ENCODE measurements at regions not wholly inside any gene's neighbourhood (a gene's known extent, or its start where the extent isn't known, plus 50 kb on each side); places are given as distances from the start of the nearest gene placed in this dataset.

- Histone ChIP-seq H3K36me3 (ENCODE audit: control insufficient read depth, insufficient read depth, low read length) (no peaks in the 10 kb centered on the region), H3K4me2 (ENCODE audit: insufficient read depth, low read length) (no peak overlapping the region), H3K27me3 (ENCODE audit: control insufficient read depth in 2 of 2, insufficient read depth in 2 of 2, low read length in 2 of 2) (no peaks in the 10 kb centered on the region), H3K9me3 (replicated peaks; ENCODE audit: control insufficient read depth, insufficient read depth, low read depth, low read length) (no peaks in the 10 kb centered on the region), H3K9me1 (ENCODE audit: control insufficient read depth, insufficient read depth, low read length) (no peaks in the 10 kb centered on the region), H3K4me1 (replicated peaks in 1 of 2; ENCODE audit: control insufficient read depth in 2 of 2, insufficient read depth in 2 of 2, low read length in 2 of 2) (no peaks in the 10 kb centered on the region), H3K9ac (ENCODE audit: insufficient read depth in 1 of 2, low read depth in 2 of 2, low read length in 2 of 2) (no peak overlapping the region), H3K4me3 (no peak overlapping the region), H4K20me1 (replicated peaks; ENCODE audit: control insufficient read depth, insufficient read depth, low read length) (no peaks in the 10 kb centered on the region), H3K27ac (ENCODE audit: extremely low read depth, low read depth, low read length) (no peak overlapping the region), H2AFZ (ENCODE audit: low read depth, low read length) (no peak overlapping the region), H3K79me2 (ENCODE audit: control insufficient read depth, insufficient read depth, low read length) (no peaks in the 10 kb centered on the region)
- WGBS (ENCODE audit: insufficient coverage, low coverage, missing lambda C conversion rate): 0% methylated on average over 2 of the region's 2 CpGs
- intact Hi-C loops (cut with micrococcal nuclease) (no loop called here), in situ Hi-C loops (cut with MboI) (no loop called here)
- no TSS peak for BruUV-seq (replicated peaks)
- ChIA-PET POLR2A (interaction anchor here (0.8 kb wide), 1 partner anchor 48 kb away, joined by 3 read pairs; no protein-coding TSS in a partner anchor), CTCF (ENCODE audit: low intra/inter-chr PET ratio) (no interaction called here)
- FAIRE-seq: no peak
- DNase-seq (ENCODE audit: extremely low read depth in 1 of 4, low spot score in 3 of 4): no peak
- no peak for ATAC-seq
- TF ChIP-seq HDAC3 (IDR thresholded peaks at IDR 0.05; ENCODE audit: borderline replicate concordance, partially characterized antibody): no peak
- TF ChIP-seq PBX2 (CRISPR knock-in tag; IDR thresholded peaks at IDR 0.05; ENCODE audit: low read depth): no peak
- TF ChIP-seq PBX2 (tag; conservative IDR thresholded peaks at IDR 0.05; ENCODE audit: low read depth): no peak
- no peak for TF ChIP-seq ZNF398 (CRISPR knock-in tag; IDR thresholded peaks at IDR 0.05)
- no peak for TF ChIP-seq TAF9B (IDR thresholded peaks at IDR 0.05; ENCODE audit: partially characterized antibody)
- no peak for TF ChIP-seq ZKSCAN1 (IDR thresholded peaks at IDR 0.05; ENCODE audit: low read depth, low read length)
- no peak for TF ChIP-seq TRIM25 (IDR thresholded peaks at IDR 0.05; ENCODE audit: borderline replicate concordance)
- no peak for TF ChIP-seq SNIP1 (IDR thresholded peaks at IDR 0.05; ENCODE audit: low read depth)
- no peak for TF ChIP-seq ATF2 (CRISPR knock-in tag; IDR thresholded peaks at IDR 0.05)
- no peak for TF ChIP-seq SIN3B (IDR thresholded peaks at IDR 0.05; ENCODE audit: low read depth)
- TF ChIP-seq EGR1 (conservative IDR thresholded peaks at IDR 0.05): no peak
Observed at GRCh38 chr11:131228378-131228777, 142.0 kb upstream of the NTM start.

All from K562 (cell line).